IMR-90 (cell line): ENCODE measurements at regions not wholly inside any gene's neighbourhood (a gene's known extent, or its start where the extent isn't known, plus 50 kb on each side); places are given as distances from the start of the nearest gene placed in this dataset.

ENCODE experiments used
- ATAC-seq: fragments of 200-7000 bp; cut with Tn5 transposase; 2 replicates; pipeline ENCODE4 v1.9.1; 2020; ENCODE audit warnings: low read depth, mild to moderate bottlenecking, moderate library complexity
- BruUV-seq: library from RNA; stranded (reverse); fragments of 400-500 nt; replicated peaks from 2 replicates; lab custom pipeline; 2021; lab: Mats Ljungman, UMichigan
- CTCF ChIA-PET: fragments of 300-600 bp; formaldehyde crosslinking; extraction: SDS; loops from one replicate; lab custom pipeline; 2021; ENCODE audit warnings: antibody characterized with exemption; lab: Yijun Ruan, JAX
- POLR2A ChIA-PET: fragments of 300-600 bp; sonication (Branson Sonifier 250); formaldehyde crosslinking; loops from one replicate; lab custom pipeline; 2022; ENCODE audit warnings: antibody characterized with exemption; ENCODE audit not compliant: unreplicated experiment; lab: Charles Lee
- DNase-seq: peaks from one replicate; pipeline ENCODE4 v3.0.0; 2013
- H2AFZ ChIP-seq: replicated peaks from 2 replicates; pipeline ENCODE3; 2013; ENCODE audit warnings: low read length, mild to moderate bottlenecking; ENCODE audit not compliant: poor library complexity
- H2AK5ac ChIP-seq: 2 replicates; pipeline ENCODE4 v1.6.1; 2013; ENCODE audit warnings: low read depth, low read length, inconsistent platforms
- H2AK9ac ChIP-seq: replicated peaks from 2 replicates; pipeline ENCODE3; 2013; ENCODE audit warnings: mild to moderate bottlenecking, low read depth, low read length, moderate library complexity; ENCODE audit not compliant: poor library complexity
- H2BK120ac ChIP-seq: 2 replicates; pipeline ENCODE4 v1.6.1; 2013; ENCODE audit warnings: low read depth, low read length, inconsistent platforms
- H2BK15ac ChIP-seq: 3 replicates; pipeline ENCODE4 v1.6.1; 2013; ENCODE audit warnings: low read depth, low read length, inconsistent platforms
- H2BK20ac ChIP-seq: 2 replicates; pipeline ENCODE4 v1.6.1; 2013; ENCODE audit warnings: low read depth, mild to moderate bottlenecking, inconsistent platforms, low read length, moderate library complexity
- H2BK5ac ChIP-seq: 2 replicates; pipeline ENCODE4 v1.6.1; 2013; ENCODE audit warnings: mild to moderate bottlenecking, low read depth, low read length, inconsistent platforms; ENCODE audit not compliant: poor library complexity, severe bottlenecking
- H3K14ac ChIP-seq: replicated peaks from 2 replicates; pipeline ENCODE4 v1.6.1; 2013; ENCODE audit warnings: low read depth, low read length, inconsistent platforms
- H3K18ac ChIP-seq: 2 replicates; pipeline ENCODE4 v1.6.1; 2013; ENCODE audit warnings: low read depth, low read length, control low read depth
- H3K23ac ChIP-seq: 2 replicates; pipeline ENCODE4 v1.6.1; 2013; ENCODE audit warnings: low read depth, low read length, inconsistent platforms
- H3K27ac ChIP-seq: 2 replicates; pipeline ENCODE4 v1.5.1; 2013; ENCODE audit warnings: mild to moderate bottlenecking, control low read depth, low read length; ENCODE audit not compliant: insufficient read depth
- H3K27me3 ChIP-seq: 2 replicates; pipeline ENCODE4 v1.6.1; 2013; ENCODE audit warnings: low read length; ENCODE audit not compliant: control insufficient read depth, insufficient read depth
- H3K36me3 ChIP-seq: 2 replicates; pipeline ENCODE4 v1.6.1; 2013; ENCODE audit warnings: low read length, mixed read lengths; ENCODE audit not compliant: control insufficient read depth, insufficient read depth
- H3K4ac ChIP-seq: 2 replicates; pipeline ENCODE4 v1.6.1; 2013; ENCODE audit warnings: low read depth, low read length, inconsistent platforms
- H3K4me1 ChIP-seq: 2 replicates; pipeline ENCODE4 v1.6.1; 2013; ENCODE audit warnings: low read length, mixed read lengths; ENCODE audit not compliant: control insufficient read depth, insufficient read depth
- H3K4me2 ChIP-seq: 2 replicates; pipeline ENCODE4 v1.6.1; 2013; ENCODE audit warnings: low read depth, mild to moderate bottlenecking, control low read depth, low read length, moderate library complexity
- H3K4me3 ChIP-seq: 2 replicates; pipeline ENCODE4 v1.5.1; 2013; ENCODE audit warnings: low read depth, mild to moderate bottlenecking, control low read depth, low read length, moderate library complexity; ENCODE audit not compliant: insufficient read depth
- H3K56ac ChIP-seq: 2 replicates; pipeline ENCODE4 v1.6.1; 2013; ENCODE audit warnings: low read length, inconsistent platforms; ENCODE audit not compliant: insufficient read depth; ENCODE audit errors: extremely low read depth
- H3K79me1 ChIP-seq, 2 experiments: 2 replicates each; pipeline ENCODE4 v1.6.1; 2013; ENCODE audit warnings: low read length in 2 of 2, inconsistent platforms in 1 of 2, low read depth in 1 of 2
- H3K9ac ChIP-seq: 2 replicates; pipeline ENCODE4 v1.6.1; 2013; ENCODE audit warnings: low read depth, low read length, control low read depth
- H3K9me1 ChIP-seq: 2 replicates; pipeline ENCODE4 v1.6.1; 2013; ENCODE audit warnings: low read length, inconsistent platforms; ENCODE audit not compliant: insufficient read depth
- H3K9me3 ChIP-seq: 2 replicates; pipeline ENCODE4 v1.6.1; 2013; ENCODE audit warnings: low read length; ENCODE audit not compliant: control insufficient read depth, insufficient read depth
- H4K20me1 ChIP-seq: 2 replicates; pipeline ENCODE4 v1.6.1; 2013; ENCODE audit warnings: low read length, inconsistent platforms; ENCODE audit not compliant: insufficient read depth
- H4K5ac ChIP-seq: 2 replicates; pipeline ENCODE4 v1.6.1; 2013; ENCODE audit warnings: mild to moderate bottlenecking, low read depth, low read length, control low read depth
- H4K8ac ChIP-seq, 2 experiments: 2 replicates each; pipeline ENCODE4 v1.6.1; 2013; ENCODE audit warnings: low read depth in 2 of 2, low read length in 2 of 2, control low read depth in 1 of 2, inconsistent platforms in 1 of 2
- H4K91ac ChIP-seq: 2 replicates; pipeline ENCODE4 v1.6.1; 2013; ENCODE audit warnings: low read depth, low read length, inconsistent platforms; ENCODE audit not compliant: insufficient read depth
- CHD1 ChIP-seq: IDR thresholded peaks from 2 replicates; pipeline ENCODE4 v1.6.1; 2012; ENCODE audit warnings: low read depth, low read length, improper control_type of control experiment
- MAFK ChIP-seq: IDR thresholded peaks from 2 replicates; pipeline ENCODE4 v1.6.1; 2012; ENCODE audit warnings: low read depth, low read length, improper control_type of control experiment
- MAZ ChIP-seq: IDR thresholded peaks from 2 replicates; pipeline ENCODE4 v1.6.1; 2012; ENCODE audit warnings: low read depth, mild to moderate bottlenecking, low read length, improper control_type of control experiment, moderate library complexity, borderline replicate concordance
- MXI1 ChIP-seq: IDR thresholded peaks from 2 replicates; pipeline ENCODE4 v1.6.1; 2012; ENCODE audit warnings: low read depth, mild to moderate bottlenecking, low read length, moderate library complexity, borderline replicate concordance
- NFE2L2 ChIP-seq: fragments of 150-350 bp; IDR thresholded peaks from 2 replicates; pipeline ENCODE4 v1.6.1; 2016; ENCODE audit warnings: low read depth, mild to moderate bottlenecking, low read length
- POLR2A ChIP-seq: IDR thresholded peaks from 2 replicates; pipeline ENCODE4 v1.6.1; 2012; ENCODE audit warnings: mild to moderate bottlenecking, low read depth, low read length
- RAD21 ChIP-seq: IDR thresholded peaks from 2 replicates; pipeline ENCODE4 v1.6.1; 2012; ENCODE audit warnings: low read length, improper control_type of control experiment
- RCOR1 ChIP-seq: IDR thresholded peaks from 2 replicates; pipeline ENCODE4 v1.6.1; 2012; ENCODE audit warnings: mild to moderate bottlenecking, low read length, improper control_type of control experiment; ENCODE audit not compliant: insufficient replicate concordance
- RFX5 ChIP-seq: IDR thresholded peaks from 2 replicates; pipeline ENCODE4 v1.8.0; 2012; ENCODE audit warnings: low read depth, mild to moderate bottlenecking, low read length, moderate library complexity
- WGBS, 2 experiments: methylation state at CpG; one replicate each; pipeline versions ENCODE4 v1.1.5 to v1.1.7; 2013; ENCODE audit warnings: missing lambda C conversion rate in 2 of 2; ENCODE audit not compliant: insufficient read length in 1 of 2; ENCODE audit errors: extremely low coverage in 2 of 2; 5-methylcytosine and 5-hydroxymethylcytosine counted together
- dilution Hi-C: fragments of 300-500 bp; cut with HindIII; formaldehyde crosslinking; loops from one replicate; pipeline ENCODE4 v1.14.3; 2018; ENCODE audit warnings: low sequenced_read_pairs; ENCODE audit not compliant: unreplicated experiment
- in situ Hi-C: fragments of 300-500 bp; cut with MboI; formaldehyde crosslinking; loops from 3 replicates; pipeline ENCODE4 v1.14.3; 2019; ENCODE audit warnings: low sequenced_read_pairs, inconsistent platforms, mixed read lengths
- intact Hi-C: fragments of 100-400 bp; cut with micrococcal nuclease; formaldehyde crosslinking; loops from 2 replicates; pipeline ENCODE4 v1.10.0; 2022
- TF ChIP-seq, protein P1 (sequence below): conservative IDR thresholded peaks from 2 replicates; pipeline ENCODE4 v1.5.1; 2012; ENCODE audit warnings: mild to moderate bottlenecking, low read depth, low read length, improper control_type of control experiment
- TF ChIP-seq, protein P2 (sequence below): fragments of 150-350 bp; IDR thresholded peaks from 2 replicates; pipeline ENCODE4 v1.6.1; 2017; ENCODE audit warnings: mild to moderate bottlenecking, antibody characterized with exemption, low read length, low read depth
- TF ChIP-seq, protein P3 (sequence below): fragments of 150-350 bp; IDR thresholded peaks from 2 replicates; pipeline ENCODE4 v1.6.1; 2016; ENCODE audit warnings: low read depth, mild to moderate bottlenecking, low read length, moderate library complexity, borderline replicate concordance

DNA sequence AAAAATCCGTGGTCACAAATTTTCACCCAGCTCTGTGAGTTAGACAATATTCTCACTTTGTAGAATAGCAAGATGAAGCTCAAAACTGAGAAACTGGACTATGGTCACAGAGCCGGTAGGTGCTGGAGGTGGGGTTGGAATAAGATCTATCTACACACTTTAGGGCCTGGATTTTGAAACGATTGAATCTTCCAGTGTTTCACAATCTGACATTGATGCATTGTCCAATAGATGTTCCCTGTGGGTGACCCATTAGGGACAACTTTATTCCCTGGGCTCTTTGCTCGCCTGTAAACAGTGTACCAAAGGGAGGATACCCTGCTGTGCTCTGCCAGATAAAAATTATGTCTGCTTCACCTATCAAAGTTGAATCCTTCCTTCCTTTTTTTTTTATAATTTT is 145.4 kb upstream of the MPDZ start:
- Histone ChIP-seq H3K9me1 (no peaks in the 10 kb centered on the region), H3K4me2 (no peak overlapping the region), H4K20me1 (no peaks in the 10 kb centered on the region), H2AK9ac (no peak overlapping the region), H2BK20ac (no peak overlapping the region), H3K9ac (no peak overlapping the region), H2AFZ (no peak overlapping the region), H3K79me1 (no peaks in the 10 kb centered on the region), H2BK15ac (no peak overlapping the region), H2BK120ac (no peak overlapping the region), H3K9me3 (no peaks in the 10 kb centered on the region), H3K18ac (no peak overlapping the region), H3K27ac (no peak overlapping the region), H3K4me3 (no peak overlapping the region), H3K27me3 (peaks cover 9% of the 10 kb centered on the region; the same call in 1 of the 2 replicates), H3K56ac (no peak overlapping the region), H3K23ac (no peak overlapping the region), H2BK5ac (no peak overlapping the region), H3K4ac (no peak overlapping the region), H3K36me3 (no peaks in the 10 kb centered on the region), H3K14ac (no peak overlapping the region), H4K8ac (no peak overlapping the region), H3K4me1 (no peaks in the 10 kb centered on the region), H4K91ac (no peak overlapping the region), H2AK5ac (no peak overlapping the region), H4K5ac (no peak overlapping the region)
- intact Hi-C loops = loop anchor here (5.0 to 10.0 kb wide), 6 partner anchors 73 to 1340 kb away; no protein-coding TSS in a partner anchor
- CTCF ChIA-PET = no interaction called here
- TF ChIP-seq, protein P1, sequence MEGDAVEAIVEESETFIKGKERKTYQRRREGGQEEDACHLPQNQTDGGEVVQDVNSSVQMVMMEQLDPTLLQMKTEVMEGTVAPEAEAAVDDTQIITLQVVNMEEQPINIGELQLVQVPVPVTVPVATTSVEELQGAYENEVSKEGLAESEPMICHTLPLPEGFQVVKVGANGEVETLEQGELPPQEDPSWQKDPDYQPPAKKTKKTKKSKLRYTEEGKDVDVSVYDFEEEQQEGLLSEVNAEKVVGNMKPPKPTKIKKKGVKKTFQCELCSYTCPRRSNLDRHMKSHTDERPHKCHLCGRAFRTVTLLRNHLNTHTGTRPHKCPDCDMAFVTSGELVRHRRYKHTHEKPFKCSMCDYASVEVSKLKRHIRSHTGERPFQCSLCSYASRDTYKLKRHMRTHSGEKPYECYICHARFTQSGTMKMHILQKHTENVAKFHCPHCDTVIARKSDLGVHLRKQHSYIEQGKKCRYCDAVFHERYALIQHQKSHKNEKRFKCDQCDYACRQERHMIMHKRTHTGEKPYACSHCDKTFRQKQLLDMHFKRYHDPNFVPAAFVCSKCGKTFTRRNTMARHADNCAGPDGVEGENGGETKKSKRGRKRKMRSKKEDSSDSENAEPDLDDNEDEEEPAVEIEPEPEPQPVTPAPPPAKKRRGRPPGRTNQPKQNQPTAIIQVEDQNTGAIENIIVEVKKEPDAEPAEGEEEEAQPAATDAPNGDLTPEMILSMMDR = no peak
- TF ChIP-seq RFX5 (no peak), NFE2L2 (no peak), POLR2A (no peak), MAFK (no peak), CHD1 (no peak), RAD21 (no peak), RCOR1 (no peak), MXI1 (no peak), MAZ (no peak)
- TF ChIP-seq, protein P2, sequence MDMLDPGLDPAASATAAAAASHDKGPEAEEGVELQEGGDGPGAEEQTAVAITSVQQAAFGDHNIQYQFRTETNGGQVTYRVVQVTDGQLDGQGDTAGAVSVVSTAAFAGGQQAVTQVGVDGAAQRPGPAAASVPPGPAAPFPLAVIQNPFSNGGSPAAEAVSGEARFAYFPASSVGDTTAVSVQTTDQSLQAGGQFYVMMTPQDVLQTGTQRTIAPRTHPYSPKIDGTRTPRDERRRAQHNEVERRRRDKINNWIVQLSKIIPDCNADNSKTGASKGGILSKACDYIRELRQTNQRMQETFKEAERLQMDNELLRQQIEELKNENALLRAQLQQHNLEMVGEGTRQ = no peak
- TF ChIP-seq, protein P3, sequence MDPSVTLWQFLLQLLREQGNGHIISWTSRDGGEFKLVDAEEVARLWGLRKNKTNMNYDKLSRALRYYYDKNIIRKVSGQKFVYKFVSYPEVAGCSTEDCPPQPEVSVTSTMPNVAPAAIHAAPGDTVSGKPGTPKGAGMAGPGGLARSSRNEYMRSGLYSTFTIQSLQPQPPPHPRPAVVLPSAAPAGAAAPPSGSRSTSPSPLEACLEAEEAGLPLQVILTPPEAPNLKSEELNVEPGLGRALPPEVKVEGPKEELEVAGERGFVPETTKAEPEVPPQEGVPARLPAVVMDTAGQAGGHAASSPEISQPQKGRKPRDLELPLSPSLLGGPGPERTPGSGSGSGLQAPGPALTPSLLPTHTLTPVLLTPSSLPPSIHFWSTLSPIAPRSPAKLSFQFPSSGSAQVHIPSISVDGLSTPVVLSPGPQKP = no peak
- in situ Hi-C loops = loop anchor here (5.0 to 10.0 kb wide), 2 partner anchors 930 to 1012 kb away; no protein-coding TSS in a partner anchor
- DNase-seq (no peak), ATAC-seq (no peak)
- BruUV-seq = no TSS peak
- POLR2A ChIA-PET = no interaction called here
- dilution Hi-C loops = loop anchor here (25.0 kb wide), 1 partner anchor 1012 kb away; no protein-coding TSS in a partner anchor
- WGBS, 2 experiments = no CpG with 5 or more reads among the region's 4 CpGs
